ENCODE measurements at regions not wholly inside any gene's neighbourhood (a gene's known extent, or its start where the extent isn't known, plus 50 kb on each side); places are given as distances from the start of the nearest gene placed in this dataset.
A peak's percentile ranks its signal among the peaks of the same experiment; 100 is the strongest.
"Not testable (repeated sequence)": the region's sequence is repeated elsewhere in the genome, so short reads cannot be mapped to it uniquely, and the experiment has no call there.

- DNase-seq: no peak
Measured at GRCh38 chr19:20385061-20385460, 180.5 kb downstream of the ZNF737 start.

- DNase-seq: no peak
Measured at GRCh38 chr19:20371911-20372310, 193.7 kb downstream of the ZNF737 start.

- not testable (repeated sequence) for DNase-seq
Measured at GRCh38 chr19:20371304-20371703, 194.3 kb downstream of the ZNF737 start.

GRCh38 chr19:20367811-20368294, 197.7 kb downstream of the ZNF737 start:
- DNase-seq: no peak

- DNase-seq: no peak
Measured at GRCh38 chr19:20365146-20365545, 198.1 kb downstream of the ZNF486 start.

GRCh38 chr19:20359933-20360720, 193.1 kb downstream of the ZNF486 start:
- DNase-seq: no peak

GRCh38 chr19:20358841-20359465, 191.9 kb downstream of the ZNF486 start:
- not testable (repeated sequence) for DNase-seq

GRCh38 chr19:20357921-20358320, 190.9 kb downstream of the ZNF486 start:
- no peak for DNase-seq

- DNase-seq: no peak
Measured at GRCh38 chr19:20351244-20351643, 184.2 kb downstream of the ZNF486 start.

- no peak for DNase-seq
Measured at GRCh38 chr19:20349206-20349605, 182.2 kb downstream of the ZNF486 start.

GRCh38 chr19:20339444-20339843, 172.4 kb downstream of the ZNF486 start:
- no peak for DNase-seq

- DNase-seq: no peak
Measured at GRCh38 chr19:20334760-20335159, 167.7 kb downstream of the ZNF486 start.

- peak; percentile 6 for DNase-seq
Measured at GRCh38 chr19:20333508-20333907, 166.5 kb downstream of the ZNF486 start.

GRCh38 chr19:20325151-20325550, 158.1 kb downstream of the ZNF486 start:
- DNase-seq: no peak

- no peak for DNase-seq
Measured at GRCh38 chr19:20321139-20321763, 154.2 kb downstream of the ZNF486 start.

GRCh38 chr19:20320191-20320590, 153.2 kb downstream of the ZNF486 start:
- no peak for DNase-seq

- no peak for DNase-seq
Measured at GRCh38 chr19:20318616-20319015, 151.6 kb downstream of the ZNF486 start.

GRCh38 chr19:20315543-20315942, 148.5 kb downstream of the ZNF486 start:
- no peak for DNase-seq

GRCh38 chr19:20313894-20314293, 146.9 kb downstream of the ZNF486 start:
- DNase-seq: no peak

GRCh38 chr19:20307127-20307526, 140.1 kb downstream of the ZNF486 start:
- DNase-seq: no peak

GRCh38 chr19:20296314-20296713, 129.3 kb downstream of the ZNF486 start:
- not testable (repeated sequence) for DNase-seq

GRCh38 chr19:20294181-20294580, 127.2 kb downstream of the ZNF486 start:
- DNase-seq: no peak

- not testable (repeated sequence) for DNase-seq
Measured at GRCh38 chr19:20292520-20292919, 125.5 kb downstream of the ZNF486 start.

- no peak for DNase-seq
Measured at GRCh38 chr19:20289186-20289585, 122.2 kb downstream of the ZNF486 start.

Data from CD4-positive, alpha-beta T cell treated with Interleukin-17A for 1 hour (primary cell).